Duodenal mucosa (tissue), 2 donors: ENCODE measurements at regions not wholly inside any gene's neighbourhood (a gene's known extent, or its start where the extent isn't known, plus 50 kb on each side); places are given as distances from the start of the nearest gene placed in this dataset.

Experiments
- H3K27ac ChIP-seq: one replicate; pipeline ENCODE4 v1.7.0; 2013; ENCODE audit warnings: low read depth, low read length
- H3K27me3 ChIP-seq, 2 donors: one replicate each; pipeline ENCODE4 v1.7.0; 2013; ENCODE audit warnings: low read length in 2 of 2, control low read depth in 1 of 2; ENCODE audit not compliant: insufficient read depth in 2 of 2, control insufficient read depth in 1 of 2
- H3K36me3 ChIP-seq, 2 donors: one replicate each; pipeline ENCODE4 v1.7.0; 2013; ENCODE audit warnings: low read length in 2 of 2, control low read depth in 1 of 2; ENCODE audit not compliant: insufficient read depth in 2 of 2, control insufficient read depth in 1 of 2
- H3K4me1 ChIP-seq, 2 donors: one replicate each; pipeline ENCODE4 v1.7.0; 2013; ENCODE audit warnings: low read length in 2 of 2, control low read depth in 1 of 2; ENCODE audit not compliant: insufficient read depth in 2 of 2, control insufficient read depth in 1 of 2
- H3K4me3 ChIP-seq, 2 donors: one replicate each; pipeline ENCODE4 v1.7.0; 2013; ENCODE audit warnings: low read length in 2 of 2, low read depth in 1 of 2
- H3K9ac ChIP-seq, 2 donors: one replicate each; pipeline ENCODE4 v1.7.0; 2013; ENCODE audit warnings: low read length in 2 of 2, low read depth in 1 of 2
- H3K9me3 ChIP-seq, 2 donors: one replicate each; pipeline ENCODE4 v1.7.0; 2013; ENCODE audit warnings: low read length in 2 of 2, control low read depth in 1 of 2; ENCODE audit not compliant: control insufficient read depth in 1 of 2

- no peaks in the 10 kb centered on the region for H3K27me3 ChIP-seq
- H3K4me3 ChIP-seq, result no peak overlapping the region
- peaks cover 0 to 3% of the 10 kb centered on the region in 2 donors for H3K4me1 ChIP-seq
- no peaks in the 10 kb centered on the region for H3K9me3 ChIP-seq
- no peak overlapping the region for H3K9ac ChIP-seq
- no peak overlapping the region for H3K27ac ChIP-seq
- H3K36me3 ChIP-seq, result no peaks in the 10 kb centered on the region
Observed at GRCh38 chr15:69634860-69635259, 182.2 kb downstream of the RPLP1 start.

GRCh38 chr15:69636169-69636915, 183.7 kb downstream of the RPLP1 start:
- no peak overlapping the region for H3K9ac ChIP-seq
- H3K27me3 ChIP-seq, result no peaks in the 10 kb centered on the region
- H3K36me3 ChIP-seq, result no peaks in the 10 kb centered on the region
- peaks cover 0 to 6% of the 10 kb centered on the region in 2 donors for H3K9me3 ChIP-seq
- H3K4me3 ChIP-seq, result no peak overlapping the region
- no peak overlapping the region for H3K27ac ChIP-seq
- no peaks in the 10 kb centered on the region for H3K4me1 ChIP-seq

- H3K4me3 ChIP-seq, result no peak overlapping the region
- H3K9ac ChIP-seq, result no peak overlapping the region
- no peaks in the 10 kb centered on the region for H3K27me3 ChIP-seq
- peaks cover 0 to 6% of the 10 kb centered on the region in 2 donors for H3K9me3 ChIP-seq
- H3K36me3 ChIP-seq, result no peaks in the 10 kb centered on the region
- H3K4me1 ChIP-seq, result no peaks in the 10 kb centered on the region
- no peak overlapping the region for H3K27ac ChIP-seq
Observed at GRCh38 chr15:69637818-69638217, 185.2 kb downstream of the RPLP1 start.

GRCh38 chr15:69643476-69643875, 190.9 kb downstream of the RPLP1 start:
- H3K4me1 ChIP-seq, result no peaks in the 10 kb centered on the region
- no peak overlapping the region for H3K4me3 ChIP-seq
- H3K9ac ChIP-seq, result no peak overlapping the region
- H3K36me3 ChIP-seq, result no peaks in the 10 kb centered on the region
- H3K27ac ChIP-seq, result no peak overlapping the region
- no peaks in the 10 kb centered on the region for H3K27me3 ChIP-seq
- H3K9me3 ChIP-seq, result peaks cover 0 to 6% of the 10 kb centered on the region in 2 donors

- H3K9me3 ChIP-seq, result peaks cover 0 to 6% of the 10 kb centered on the region in 2 donors
Observed at GRCh38 chr15:69643971-69644370, 191.4 kb downstream of the RPLP1 start.

GRCh38 chr15:69644876-69645275, 192.3 kb downstream of the RPLP1 start:
- Histone ChIP-seq H3K36me3 (no peaks in the 10 kb centered on the region), H3K4me3 (no peak overlapping the region), H3K4me1 (no peaks in the 10 kb centered on the region), H3K9me3 (peaks cover 0 to 6% of the 10 kb centered on the region in 2 donors), H3K9ac (no peak overlapping the region), H3K27me3 (no peaks in the 10 kb centered on the region), H3K27ac (no peak overlapping the region)

More at GRCh38 chr15:69643971-69644370, 191.4 kb downstream of the RPLP1 start:
- no peaks in the 10 kb centered on the region for H3K4me1 ChIP-seq
- H3K9ac ChIP-seq, result no peak overlapping the region
- H3K27me3 ChIP-seq, result no peaks in the 10 kb centered on the region
- no peak overlapping the region for H3K27ac ChIP-seq
- H3K36me3 ChIP-seq, result no peaks in the 10 kb centered on the region
- no peak overlapping the region for H3K4me3 ChIP-seq

GRCh38 chr15:69647142-69647513, 194.5 kb downstream of the RPLP1 start:
- no peaks in the 10 kb centered on the region for H3K9me3 ChIP-seq
- no peaks in the 10 kb centered on the region for H3K4me1 ChIP-seq
- no peak overlapping the region for H3K9ac ChIP-seq
- no peaks in the 10 kb centered on the region for H3K36me3 ChIP-seq
- H3K4me3 ChIP-seq, result no peak overlapping the region
- H3K27me3 ChIP-seq, result no peaks in the 10 kb centered on the region
- no peak overlapping the region for H3K27ac ChIP-seq

GRCh38 chr15:69648212-69648611, 195.6 kb downstream of the RPLP1 start:
- Histone ChIP-seq H3K9me3 (no peaks in the 10 kb centered on the region), H3K36me3 (no peaks in the 10 kb centered on the region), H3K4me1 (no peaks in the 10 kb centered on the region), H3K4me3 (no peak overlapping the region), H3K27me3 (no peaks in the 10 kb centered on the region), H3K9ac (no peak overlapping the region), H3K27ac (no peak overlapping the region)

GRCh38 chr15:69648775-69649735, 196.4 kb downstream of the RPLP1 start:
- no peaks in the 10 kb centered on the region for H3K4me1 ChIP-seq
- no peaks in the 10 kb centered on the region for H3K27me3 ChIP-seq
- H3K4me3 ChIP-seq, result no peak overlapping the region
- no peak overlapping the region for H3K27ac ChIP-seq
- H3K9ac ChIP-seq, result no peak overlapping the region
- H3K36me3 ChIP-seq, result no peaks in the 10 kb centered on the region
- no peaks in the 10 kb centered on the region for H3K9me3 ChIP-seq

- Histone ChIP-seq H3K27me3 (no peaks in the 10 kb centered on the region), H3K9ac (no peak overlapping the region), H3K4me3 (no peak overlapping the region), H3K36me3 (no peaks in the 10 kb centered on the region), H3K9me3 (no peaks in the 10 kb centered on the region), H3K27ac (no peak overlapping the region), H3K4me1 (no peaks in the 10 kb centered on the region)
Observed at GRCh38 chr15:69652293-69652692, 199.7 kb downstream of the RPLP1 start.
